ENCODE measurements at regions not wholly inside any gene's neighbourhood (a gene's known extent, or its start where the extent isn't known, plus 50 kb on each side); places are given as distances from the start of the nearest gene placed in this dataset.

- no peaks in the 10 kb centered on the region for H3K36me3 ChIP-seq (replicated peaks in 1 of 2; ENCODE audit: control insufficient read depth in 1 of 2, insufficient read depth in 2 of 2, low read length in 2 of 2)
- no peak overlapping the region for H3K9ac ChIP-seq (ENCODE audit: insufficient read depth, low read length, poor library complexity, severe bottlenecking)
- H3K9me3 ChIP-seq (replicated peaks in 1 of 2; ENCODE audit: control insufficient read depth in 1 of 2, insufficient read depth in 1 of 2, low read length in 2 of 2) = peaks cover 0 to 2% of the 10 kb centered on the region in 2 donors
- H3K4me2 ChIP-seq (replicated peaks; ENCODE audit: extremely low read depth, low read length, poor library complexity, severe bottlenecking) = no peak overlapping the region
- no peak overlapping the region for H2AFZ ChIP-seq (ENCODE audit: insufficient read depth, low read depth, low read length, poor library complexity, severe bottlenecking)
- TF ChIP-seq, protein P1, sequence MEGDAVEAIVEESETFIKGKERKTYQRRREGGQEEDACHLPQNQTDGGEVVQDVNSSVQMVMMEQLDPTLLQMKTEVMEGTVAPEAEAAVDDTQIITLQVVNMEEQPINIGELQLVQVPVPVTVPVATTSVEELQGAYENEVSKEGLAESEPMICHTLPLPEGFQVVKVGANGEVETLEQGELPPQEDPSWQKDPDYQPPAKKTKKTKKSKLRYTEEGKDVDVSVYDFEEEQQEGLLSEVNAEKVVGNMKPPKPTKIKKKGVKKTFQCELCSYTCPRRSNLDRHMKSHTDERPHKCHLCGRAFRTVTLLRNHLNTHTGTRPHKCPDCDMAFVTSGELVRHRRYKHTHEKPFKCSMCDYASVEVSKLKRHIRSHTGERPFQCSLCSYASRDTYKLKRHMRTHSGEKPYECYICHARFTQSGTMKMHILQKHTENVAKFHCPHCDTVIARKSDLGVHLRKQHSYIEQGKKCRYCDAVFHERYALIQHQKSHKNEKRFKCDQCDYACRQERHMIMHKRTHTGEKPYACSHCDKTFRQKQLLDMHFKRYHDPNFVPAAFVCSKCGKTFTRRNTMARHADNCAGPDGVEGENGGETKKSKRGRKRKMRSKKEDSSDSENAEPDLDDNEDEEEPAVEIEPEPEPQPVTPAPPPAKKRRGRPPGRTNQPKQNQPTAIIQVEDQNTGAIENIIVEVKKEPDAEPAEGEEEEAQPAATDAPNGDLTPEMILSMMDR (IDR thresholded peaks at IDR 0.05) = no peak
- no peak overlapping the region for H3K27ac ChIP-seq (ENCODE audit: low read depth in 1 of 2, low read length in 2 of 2)
- no peaks in the 10 kb centered on the region for H3K27me3 ChIP-seq (ENCODE audit: control insufficient read depth in 2 of 2, insufficient read depth in 2 of 2, low read length in 2 of 2)
- H4K20me1 ChIP-seq (ENCODE audit: insufficient read depth, low read length) = no peaks in the 10 kb centered on the region
- intact Hi-C loops (cut with micrococcal nuclease) = no loop called here
- H3K36me3 Mint-ChIP-seq = no peaks in the 10 kb centered on the region
- H3K27me3 Mint-ChIP-seq (ENCODE audit: low read depth in 3 of 3) = peaks cover 0 to 1% (median 0%) of the 10 kb centered on the region in 3 donors
- H3K4me3 Mint-ChIP-seq = no peak overlapping the region
- no peak overlapping the region for H3K27ac Mint-ChIP-seq
- H3K4me1 Mint-ChIP-seq = no peaks in the 10 kb centered on the region
- H3K4me1 ChIP-seq (ENCODE audit: control insufficient read depth in 1 of 2, insufficient read depth in 2 of 2, low read length in 2 of 2) = no peaks in the 10 kb centered on the region
- H3K79me2 ChIP-seq (ENCODE audit: insufficient read depth, low read length) = no peaks in the 10 kb centered on the region
- peaks cover 6 to 27% (median 16%) of the 10 kb centered on the region in 7 donors for H3K9me3 Mint-ChIP-seq
- no peak overlapping the region for H3K4me3 ChIP-seq (replicated peaks in 1 of 3; ENCODE audit: low read depth in 2 of 3, low read length in 3 of 3)
- DNase-seq = no peak
Measured at GRCh38 chr2:168307379-168307778, 60.0 kb upstream of the STK39 start.

DNA sequence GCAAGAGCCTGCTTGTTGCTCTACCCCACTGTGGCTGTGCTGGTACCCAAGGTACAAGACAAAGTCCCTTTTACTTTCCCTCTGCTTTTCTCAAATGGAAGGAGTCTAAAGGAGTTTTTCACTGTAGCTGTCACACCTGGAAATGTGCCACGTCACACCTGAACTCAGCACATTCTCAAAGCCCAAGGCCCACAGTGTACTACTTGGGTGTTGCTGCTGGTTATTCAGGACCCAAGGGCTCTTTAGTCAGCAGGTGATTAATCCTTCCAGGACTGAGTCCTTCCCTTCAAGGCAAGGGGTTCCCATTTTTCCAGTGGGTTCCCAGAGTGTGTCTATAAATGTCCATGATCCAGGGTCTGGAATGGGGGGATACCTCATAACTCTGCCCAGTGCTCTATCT, 63.2 kb upstream of the STK39 start:
- H3K36me3 Mint-ChIP-seq = no peaks in the 10 kb centered on the region
- TF ChIP-seq, protein P1 (IDR thresholded peaks at IDR 0.05) = no peak

More for the DNA sequence above, 63.2 kb upstream of the STK39 start:
- no peaks in the 10 kb centered on the region for H3K4me1 ChIP-seq (ENCODE audit: control insufficient read depth in 1 of 2, insufficient read depth in 2 of 2, low read length in 2 of 2)
- no peak overlapping the region for H3K27ac ChIP-seq (ENCODE audit: low read depth in 1 of 2, low read length in 2 of 2)
- Mint-ChIP-seq H3K27me3 (ENCODE audit: low read depth in 3 of 3) (peaks cover 0 to 1% (median 0%) of the 10 kb centered on the region in 3 donors), H3K27ac (no peak overlapping the region), H3K4me1 (no peaks in the 10 kb centered on the region), H3K4me3 (no peak overlapping the region), H3K9me3 (peaks cover 4 to 22% (median 9%) of the 10 kb centered on the region in 7 donors)
- H2AFZ ChIP-seq (ENCODE audit: insufficient read depth, low read depth, low read length, poor library complexity, severe bottlenecking) = no peak overlapping the region
- H3K79me2 ChIP-seq (ENCODE audit: insufficient read depth, low read length) = no peaks in the 10 kb centered on the region
- no peak overlapping the region for H3K4me3 ChIP-seq (replicated peaks in 1 of 3; ENCODE audit: low read depth in 2 of 3, low read length in 3 of 3)
- H3K9ac ChIP-seq (ENCODE audit: insufficient read depth, low read length, poor library complexity, severe bottlenecking) = no peak overlapping the region
- H3K27me3 ChIP-seq (ENCODE audit: control insufficient read depth in 2 of 2, insufficient read depth in 2 of 2, low read length in 2 of 2) = no peaks in the 10 kb centered on the region
- intact Hi-C loops (cut with micrococcal nuclease) = no loop called here
- H3K36me3 ChIP-seq (replicated peaks in 1 of 2; ENCODE audit: control insufficient read depth in 1 of 2, insufficient read depth in 2 of 2, low read length in 2 of 2) = no peaks in the 10 kb centered on the region
- peaks cover 0 to 3% of the 10 kb centered on the region in 2 donors for H3K9me3 ChIP-seq (replicated peaks in 1 of 2; ENCODE audit: control insufficient read depth in 1 of 2, insufficient read depth in 1 of 2, low read length in 2 of 2)
- no CpG with 5 or more reads among the region's 1 CpG for WGBS (ENCODE audit: insufficient coverage)
- no peaks in the 10 kb centered on the region for H4K20me1 ChIP-seq (ENCODE audit: insufficient read depth, low read length)
- no peak for DNase-seq
- no peak overlapping the region for H3K4me2 ChIP-seq (replicated peaks; ENCODE audit: extremely low read depth, low read length, poor library complexity, severe bottlenecking)
